Fibroblast of the aortic adventitia (primary cell): ENCODE measurements at regions not wholly inside any gene's neighbourhood (a gene's known extent, or its start where the extent isn't known, plus 50 kb on each side); places are given as distances from the start of the nearest gene placed in this dataset.

Experiments used
- DNase-seq: peaks from one replicate; pipeline ENCODE4 v3.0.0-alpha.2; 2010; ENCODE audit warnings: low read depth
- H3K4me3 ChIP-seq: 2 replicates; pipeline ENCODE4 v1.5.1; 2011; ENCODE audit warnings: low read depth, mild to moderate bottlenecking, control low read depth, low read length, moderate library complexity
- CTCF ChIP-seq: IDR thresholded peaks from 2 replicates; pipeline ENCODE4 v1.5.1; 2011; ENCODE audit warnings: mild to moderate bottlenecking, low read length, control low read depth, inconsistent platforms; ENCODE audit not compliant: insufficient read depth

- no peak for TF ChIP-seq CTCF
- no peak overlapping the region for H3K4me3 ChIP-seq
- no peak for DNase-seq
Measured at GRCh38 chr22:48346911-48347310, 1480.8 kb downstream of the BRD1 start.

GRCh38 chr22:48346311-48346710 is 1481.4 kb downstream of the BRD1 start:
- no peak for DNase-seq
- TF ChIP-seq CTCF = no peak
- H3K4me3 ChIP-seq = no peak overlapping the region

GRCh38 chr22:48345631-48346030 is 1482.0 kb downstream of the BRD1 start:
- no peak for DNase-seq
- TF ChIP-seq CTCF = no peak
- no peak overlapping the region for H3K4me3 ChIP-seq

GRCh38 chr22:48343461-48343860 is 1484.2 kb downstream of the BRD1 start:
- no peak for TF ChIP-seq CTCF
- DNase-seq = no peak
- H3K4me3 ChIP-seq = no peak overlapping the region

- no peak for DNase-seq
- no peak overlapping the region for H3K4me3 ChIP-seq
- no peak for TF ChIP-seq CTCF
Measured at GRCh38 chr22:48342732-48343131, 1484.9 kb downstream of the BRD1 start.

- H3K4me3 ChIP-seq = no peak overlapping the region
- DNase-seq = no peak
- no peak for TF ChIP-seq CTCF
Measured at GRCh38 chr22:48342016-48342415, 1485.7 kb downstream of the BRD1 start.
